ENCODE measurements at regions not wholly inside any gene's neighbourhood (a gene's known extent, or its start where the extent isn't known, plus 50 kb on each side); places are given as distances from the start of the nearest gene placed in this dataset.
"Not testable (repeated sequence)": the region's sequence is repeated elsewhere in the genome, so short reads cannot be mapped to it uniquely, and the experiment has no call there.

GRCh38 chr1:187696073-187696472 is 867.3 kb downstream of the PLA2G4A start:
- TF ChIP-seq CTCF (conservative IDR thresholded peaks at IDR 0.05; ENCODE audit: low read depth, low read length), result no peak
- peak; percentile 69 for DNase-seq (ENCODE audit: low read depth)
- H3K4me3 ChIP-seq (ENCODE audit: low read depth, low read length), result no peak overlapping the region

- not testable (repeated sequence) for DNase-seq (ENCODE audit: low read depth); H3K4me3 ChIP-seq (ENCODE audit: low read depth, low read length)
Measured at GRCh38 chr1:187703138-187704130, 874.7 kb downstream of the PLA2G4A start.

- no peak for DNase-seq (ENCODE audit: low read depth)
- TF ChIP-seq CTCF (conservative IDR thresholded peaks at IDR 0.05; ENCODE audit: low read depth, low read length), result no peak
- no peak overlapping the region for H3K4me3 ChIP-seq (ENCODE audit: low read depth, low read length)
Measured at GRCh38 chr1:187714470-187714869, 885.7 kb downstream of the PLA2G4A start.

GRCh38 chr1:187715483-187715882 is 886.7 kb downstream of the PLA2G4A start:
- no peak overlapping the region for H3K4me3 ChIP-seq (ENCODE audit: low read depth, low read length)
- DNase-seq (ENCODE audit: low read depth), result peak; percentile 13
- TF ChIP-seq CTCF (conservative IDR thresholded peaks at IDR 0.05; ENCODE audit: low read depth, low read length), result no peak

- H3K4me3 ChIP-seq (ENCODE audit: low read depth, low read length), result no peak overlapping the region
- DNase-seq (ENCODE audit: low read depth), result no peak
- TF ChIP-seq CTCF (conservative IDR thresholded peaks at IDR 0.05; ENCODE audit: low read depth, low read length), result no peak
Measured at GRCh38 chr1:187716160-187716559, 887.4 kb downstream of the PLA2G4A start.

- TF ChIP-seq CTCF (conservative IDR thresholded peaks at IDR 0.05; ENCODE audit: low read depth, low read length), result no peak
- H3K4me3 ChIP-seq (ENCODE audit: low read depth, low read length), result no peak overlapping the region
- no peak for DNase-seq (ENCODE audit: low read depth)
Measured at GRCh38 chr1:187718527-187718926, 889.8 kb downstream of the PLA2G4A start.

GRCh38 chr1:187721216-187721615 is 892.5 kb downstream of the PLA2G4A start:
- H3K4me3 ChIP-seq (ENCODE audit: low read depth, low read length), result no peak overlapping the region
- TF ChIP-seq CTCF (conservative IDR thresholded peaks at IDR 0.05; ENCODE audit: low read depth, low read length), result no peak
- no peak for DNase-seq (ENCODE audit: low read depth)

Measured in choroid plexus epithelial cell (primary cell).